Ovary (tissue), 7 donors: ENCODE measurements at regions not wholly inside any gene's neighbourhood (a gene's known extent, or its start where the extent isn't known, plus 50 kb on each side); places are given as distances from the start of the nearest gene placed in this dataset.

Experiments
- DNase-seq, 5 donors: peaks; one replicate each; pipeline ENCODE4 v3.0.0-alpha.2; 2019 to 2020
- H3K27ac ChIP-seq, 2 donors: fragments of 200-600 bp; one replicate each; pipeline versions ENCODE4 v1.5.1 to v1.8.0; 2019 to 2022
- H3K27me3 ChIP-seq: fragments of 200-600 bp; one replicate; pipeline ENCODE4 v1.8.0; 2022
- H3K36me3 ChIP-seq: fragments of 200-600 bp; sonication (generic); one replicate; pipeline ENCODE4 v1.5.1; 2019
- H3K4me1 ChIP-seq: one replicate; pipeline ENCODE4 v1.8.1; 2013; ENCODE audit warnings: mild to moderate bottlenecking, moderate library complexity; ENCODE audit not compliant: insufficient read depth
- H3K4me3 ChIP-seq: fragments of 200-600 bp; sonication (generic); one replicate; pipeline ENCODE4 v1.5.1; 2017
- H3K9me3 ChIP-seq, 2 donors: fragments of 200-600 bp in 1 of 2; sonication (generic) in 1 of 2; one replicate each; pipeline versions ENCODE4 v1.5.1 to v1.8.1; 2013 to 2019; ENCODE audit warnings: mild to moderate bottlenecking in 1 of 2, moderate library complexity in 1 of 2
- EP300 ChIP-seq: sonication (generic); formaldehyde crosslinking; IDR thresholded peaks from one replicate; pipeline ENCODE4 v1.6.1; 2017; ENCODE audit warnings: antibody characterized with exemption
- POLR2A ChIP-seq: fragments of 450-650 bp; IDR thresholded peaks from one replicate; pipeline ENCODE4 v1.6.1; 2017; ENCODE audit warnings: antibody characterized with exemption, mild to moderate bottlenecking, moderate library complexity
- WGBS, 3 donors: extraction: QIAGEN DNeasy Blood & Tissue Kit in 1 of 3; methylation state at CpG; one replicate each; pipeline versions ENCODE4 v1.1.5 to v1.1.7; 2013 to 2017; 5-methylcytosine and 5-hydroxymethylcytosine counted together
- intact Hi-C, 4 donors: fragments of 100-400 bp; cut with DNase I; formaldehyde crosslinking; loops; one replicate each; pipeline versions ENCODE4 v1.11.0 to v1.15.1; 2022 to 2023
- TF ChIP-seq, protein P1 (sequence below), 3 donors: fragments of 450-650 bp in 2 of 3; fragments of 200-600 bp in 1 of 3; IDR thresholded peaks; one replicate each; pipeline versions ENCODE4 v1.5.1 to v1.8.0; 2016 to 2022; ENCODE audit warnings: antibody characterized with exemption in 3 of 3, mild to moderate bottlenecking in 1 of 3
- donor health status: DM: no; HTN: no; CAD: no; lungs with moderate emphysema.
- donor health status: DM: no; HTN: no; CAD: no.
- donor health status: Bipolar disorder and iron deficiency.
- donor health status: DM: no; HTN: no; CAD: no.
- donor health status: DM: yes; HTN: yes; CAD: no.

DNA sequence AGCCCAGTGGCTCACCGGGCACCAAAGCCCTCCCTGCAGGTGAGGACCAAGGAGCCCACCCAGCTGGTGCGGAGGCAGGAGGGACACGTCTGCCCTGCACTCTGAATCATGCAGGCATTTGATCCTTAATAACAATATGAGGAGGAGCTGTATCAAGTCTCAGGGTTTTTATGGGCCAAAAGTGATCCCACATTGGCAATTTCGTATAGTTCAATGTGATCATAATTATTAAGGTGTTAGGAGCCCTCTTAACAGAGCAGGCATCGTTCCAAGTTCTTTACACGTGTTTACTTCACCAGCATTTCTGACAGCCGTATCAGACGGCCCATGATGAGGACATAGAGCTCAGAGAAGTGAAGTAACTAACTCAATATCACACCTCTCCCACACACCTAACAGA lies 91.9 kb upstream of the PRR5 start:
- TF ChIP-seq EP300 (no peak), POLR2A (no peak)
- TF ChIP-seq, protein P1, sequence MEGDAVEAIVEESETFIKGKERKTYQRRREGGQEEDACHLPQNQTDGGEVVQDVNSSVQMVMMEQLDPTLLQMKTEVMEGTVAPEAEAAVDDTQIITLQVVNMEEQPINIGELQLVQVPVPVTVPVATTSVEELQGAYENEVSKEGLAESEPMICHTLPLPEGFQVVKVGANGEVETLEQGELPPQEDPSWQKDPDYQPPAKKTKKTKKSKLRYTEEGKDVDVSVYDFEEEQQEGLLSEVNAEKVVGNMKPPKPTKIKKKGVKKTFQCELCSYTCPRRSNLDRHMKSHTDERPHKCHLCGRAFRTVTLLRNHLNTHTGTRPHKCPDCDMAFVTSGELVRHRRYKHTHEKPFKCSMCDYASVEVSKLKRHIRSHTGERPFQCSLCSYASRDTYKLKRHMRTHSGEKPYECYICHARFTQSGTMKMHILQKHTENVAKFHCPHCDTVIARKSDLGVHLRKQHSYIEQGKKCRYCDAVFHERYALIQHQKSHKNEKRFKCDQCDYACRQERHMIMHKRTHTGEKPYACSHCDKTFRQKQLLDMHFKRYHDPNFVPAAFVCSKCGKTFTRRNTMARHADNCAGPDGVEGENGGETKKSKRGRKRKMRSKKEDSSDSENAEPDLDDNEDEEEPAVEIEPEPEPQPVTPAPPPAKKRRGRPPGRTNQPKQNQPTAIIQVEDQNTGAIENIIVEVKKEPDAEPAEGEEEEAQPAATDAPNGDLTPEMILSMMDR (IDR thresholded peaks at IDR 0.05), result no peak
- H3K9me3 ChIP-seq, result no peaks in the 10 kb centered on the region
- H3K36me3 ChIP-seq, result no peaks in the 10 kb centered on the region
- H3K4me1 ChIP-seq, result no peaks in the 10 kb centered on the region
- intact Hi-C loops, result no loop called here
- 75 to 85% (median 76%) methylated on average over 8 of the region's 8 CpGs for WGBS, 3 donors
- H3K4me3 ChIP-seq, result no peak overlapping the region
- no peaks in the 10 kb centered on the region for H3K27me3 ChIP-seq
- H3K27ac ChIP-seq, result no peak overlapping the region
- DNase-seq, result no peak

DNA sequence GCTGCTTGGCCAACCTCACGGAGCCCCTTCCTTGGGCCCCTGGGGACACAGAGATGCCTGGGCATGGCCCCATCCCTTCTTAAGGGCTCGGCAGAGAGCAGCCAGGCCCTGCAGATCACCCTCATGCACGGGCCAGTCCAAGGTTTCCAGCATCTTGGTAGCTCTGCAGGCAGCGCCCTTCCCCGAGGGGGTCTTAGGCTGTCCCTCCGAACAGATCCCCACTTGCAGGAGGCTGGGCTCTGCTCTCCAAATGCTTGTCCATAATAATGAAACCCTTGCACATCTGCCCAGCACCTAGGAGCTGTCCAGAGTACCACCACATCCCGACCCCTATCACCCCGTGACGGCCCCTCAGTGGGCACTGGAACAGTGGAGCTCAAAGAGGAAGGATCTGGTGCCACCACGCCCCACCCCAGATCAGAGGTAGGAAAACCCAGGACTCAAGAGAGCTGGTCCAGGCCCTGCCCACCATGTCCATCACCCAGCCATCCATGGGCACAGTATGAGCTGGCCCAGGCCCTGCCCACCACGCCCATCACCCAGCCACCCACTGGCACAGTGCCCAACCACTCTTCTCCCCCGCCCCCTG lies 92.5 kb upstream of the PRR5 start:
- H3K36me3 ChIP-seq, result no peaks in the 10 kb centered on the region
- intact Hi-C loops, result no loop called here
- H3K27me3 ChIP-seq, result no peaks in the 10 kb centered on the region
- DNase-seq, result no peak
- H3K4me3 ChIP-seq, result no peak overlapping the region
- H3K27ac ChIP-seq, result no peak overlapping the region
- 71 to 76% (median 72%) methylated on average over 12 of the region's 12 CpGs for WGBS, 3 donors
- no peaks in the 10 kb centered on the region for H3K4me1 ChIP-seq
- TF ChIP-seq POLR2A (no peak), EP300 (no peak)
- TF ChIP-seq, protein P1 (IDR thresholded peaks at IDR 0.05), result no peak
- no peaks in the 10 kb centered on the region for H3K9me3 ChIP-seq

DNA sequence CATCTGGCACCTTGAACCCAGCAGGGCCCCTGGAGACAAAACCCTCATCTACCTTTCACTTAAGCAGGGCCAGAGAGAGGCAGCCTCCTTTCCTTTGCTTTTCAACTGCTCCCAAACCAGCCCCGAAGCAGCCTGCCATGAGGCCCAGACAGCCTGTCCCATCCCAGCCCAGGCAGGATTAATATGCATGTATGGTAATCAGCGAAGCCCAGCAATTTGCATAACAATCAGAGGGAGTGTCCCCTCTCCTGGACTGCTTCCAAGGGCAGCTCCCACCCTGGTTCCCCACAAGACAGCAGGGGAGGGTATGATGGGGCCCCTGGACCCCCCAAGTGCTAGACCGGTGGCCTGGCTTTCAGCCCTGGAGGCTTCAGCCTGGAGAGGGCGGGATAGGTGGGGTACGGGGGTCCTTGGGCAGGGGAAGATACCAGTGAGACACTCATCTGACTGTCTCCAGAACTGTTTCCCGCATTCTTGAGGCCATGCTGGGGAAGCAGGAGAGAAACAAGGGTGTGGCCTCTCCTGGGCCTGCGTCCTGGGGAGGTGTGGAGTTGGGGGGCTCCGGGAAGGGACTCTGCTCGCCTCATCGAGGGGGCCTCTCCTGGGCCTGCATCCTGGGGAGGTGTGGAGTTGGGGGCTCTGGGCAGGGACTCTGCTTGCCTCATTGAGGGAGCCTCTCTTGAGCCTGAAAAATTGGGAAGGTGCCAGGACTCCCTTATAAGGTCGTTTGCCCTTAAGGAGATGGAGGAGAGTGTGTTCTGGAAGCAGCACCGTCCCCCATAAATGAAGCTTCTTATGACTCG lies 93.2 kb upstream of the PRR5 start:
- intact Hi-C loops, result no loop called here
- H3K27me3 ChIP-seq, result no peaks in the 10 kb centered on the region
- no peaks in the 10 kb centered on the region for H3K36me3 ChIP-seq
- TF ChIP-seq, protein P1 (IDR thresholded peaks at IDR 0.05), result no peak
- TF ChIP-seq EP300 (no peak), POLR2A (no peak)
- no peak overlapping the region for H3K27ac ChIP-seq
- no peak overlapping the region for H3K4me3 ChIP-seq
- no peak for DNase-seq
- whole genome bisulfite sequencing, 3 donors, result 48 to 57% (median 50%) methylated on average over 11 to 13 of the region's 13 CpGs
- H3K9me3 ChIP-seq, result no peaks in the 10 kb centered on the region
- no peaks in the 10 kb centered on the region for H3K4me1 ChIP-seq

DNA sequence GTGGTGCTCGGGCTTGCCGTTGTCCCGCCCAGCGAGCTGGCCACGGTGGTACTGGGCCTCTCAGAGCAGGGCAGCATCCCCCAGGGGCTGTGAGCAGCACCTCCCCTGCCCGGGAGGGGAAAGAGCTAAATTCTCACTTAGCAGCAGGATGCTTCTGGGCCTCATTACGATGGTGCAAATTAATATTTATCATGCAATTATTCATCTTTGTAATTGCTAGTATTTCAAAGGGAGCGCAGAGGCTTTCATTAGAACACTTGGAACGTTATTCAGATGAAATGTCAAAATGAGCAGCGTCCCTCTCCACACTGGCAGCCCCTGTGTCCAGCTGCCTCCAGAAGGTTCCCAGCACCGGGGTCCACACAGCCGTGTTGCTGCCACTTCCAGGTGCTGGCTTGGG lies 95.9 kb upstream of the PRR5 start:
- TF ChIP-seq EP300 (no peak), POLR2A (no peak)
- TF ChIP-seq, protein P1 (IDR thresholded peaks at IDR 0.05), result no peak
- Histone ChIP-seq H3K4me1 (no peaks in the 10 kb centered on the region), H3K36me3 (no peaks in the 10 kb centered on the region), H3K27me3 (no peaks in the 10 kb centered on the region), H3K27ac (no peak overlapping the region), H3K4me3 (no peak overlapping the region), H3K9me3 (no peaks in the 10 kb centered on the region)
- 77 to 83% (median 80%) methylated on average over 12 of the region's 12 CpGs for WGBS, 3 donors
- DNase-seq, result no peak
- intact Hi-C loops, result no loop called here
